NCI-H460 (cell line): ENCODE measurements at regions not wholly inside any gene's neighbourhood (a gene's known extent, or its start where the extent isn't known, plus 50 kb on each side); places are given as distances from the start of the nearest gene placed in this dataset.
"Not testable (repeated sequence)": the region's sequence is repeated elsewhere in the genome, so short reads cannot be mapped to it uniquely, and the experiment has no call there.

Experiments
- DNase-seq: peaks from one replicate; pipeline ENCODE4 v3.0.0-alpha.2; 2016; ENCODE audit warnings: low read depth; ENCODE audit errors: extremely low read depth

GRCh38 chr4:59455751-59456150, 1744.4 kb upstream of the ADGRL3 start:
- DNase-seq, result no peak

GRCh38 chr4:59457576-59457975, 1742.5 kb upstream of the ADGRL3 start:
- DNase-seq, result no peak

- no peak for DNase-seq
These were observed 1715.2 kb upstream of the ADGRL3 start for GRCh38 chr4:59484944-59485343.

- no peak for DNase-seq
These were observed 1700.0 kb upstream of the ADGRL3 start for GRCh38 chr4:59500103-59500502.

- no peak for DNase-seq
These were observed 1696.4 kb upstream of the ADGRL3 start for GRCh38 chr4:59503731-59504130.

- DNase-seq, result not testable (repeated sequence)
These were observed 1688.3 kb upstream of the ADGRL3 start for GRCh38 chr4:59511809-59512208.

GRCh38 chr4:59517007-59517406, 1683.1 kb upstream of the ADGRL3 start:
- DNase-seq, result no peak

- DNase-seq, result no peak
These were observed 1681.9 kb upstream of the ADGRL3 start for GRCh38 chr4:59518005-59518823.

GRCh38 chr4:59525885-59526284, 1674.2 kb upstream of the ADGRL3 start:
- no peak for DNase-seq

GRCh38 chr4:59535541-59535940, 1664.6 kb upstream of the ADGRL3 start:
- DNase-seq, result no peak

- no peak for DNase-seq
These were observed 1663.7 kb upstream of the ADGRL3 start for GRCh38 chr4:59536428-59536827.

GRCh38 chr4:59537246-59537886, 1662.8 kb upstream of the ADGRL3 start:
- no peak for DNase-seq

- DNase-seq, result no peak
These were observed 1660.7 kb upstream of the ADGRL3 start for GRCh38 chr4:59539401-59539800.

GRCh38 chr4:59540311-59540710, 1659.8 kb upstream of the ADGRL3 start:
- DNase-seq, result no peak

GRCh38 chr4:59553063-59553720, 1646.9 kb upstream of the ADGRL3 start:
- peak; percentile 30 for DNase-seq

- peak; percentile 18 for DNase-seq
These were observed 1646.4 kb upstream of the ADGRL3 start for GRCh38 chr4:59553721-59554091.

GRCh38 chr4:59556191-59556590, 1643.9 kb upstream of the ADGRL3 start:
- not testable (repeated sequence) for DNase-seq

GRCh38 chr4:59560141-59560648, 1639.9 kb upstream of the ADGRL3 start:
- DNase-seq, result not testable (repeated sequence)

GRCh38 chr4:59565836-59566235, 1634.3 kb upstream of the ADGRL3 start:
- no peak for DNase-seq

GRCh38 chr4:59570860-59571476, 1629.2 kb upstream of the ADGRL3 start:
- no peak for DNase-seq

- no peak for DNase-seq
These were observed 1628.2 kb upstream of the ADGRL3 start for GRCh38 chr4:59571805-59572430.
